Epidermal melanocyte (primary cell): ENCODE measurements at regions not wholly inside any gene's neighbourhood (a gene's known extent, or its start where the extent isn't known, plus 50 kb on each side); places are given as distances from the start of the nearest gene placed in this dataset.
A peak's percentile ranks its signal among the peaks of the same experiment; 100 is the strongest.

Experiments
- DNase-seq: peaks from one replicate; pipeline ENCODE4 v3.0.0; 2011; ENCODE audit warnings: low spot score; ENCODE audit not compliant: insufficient read length

DNA sequence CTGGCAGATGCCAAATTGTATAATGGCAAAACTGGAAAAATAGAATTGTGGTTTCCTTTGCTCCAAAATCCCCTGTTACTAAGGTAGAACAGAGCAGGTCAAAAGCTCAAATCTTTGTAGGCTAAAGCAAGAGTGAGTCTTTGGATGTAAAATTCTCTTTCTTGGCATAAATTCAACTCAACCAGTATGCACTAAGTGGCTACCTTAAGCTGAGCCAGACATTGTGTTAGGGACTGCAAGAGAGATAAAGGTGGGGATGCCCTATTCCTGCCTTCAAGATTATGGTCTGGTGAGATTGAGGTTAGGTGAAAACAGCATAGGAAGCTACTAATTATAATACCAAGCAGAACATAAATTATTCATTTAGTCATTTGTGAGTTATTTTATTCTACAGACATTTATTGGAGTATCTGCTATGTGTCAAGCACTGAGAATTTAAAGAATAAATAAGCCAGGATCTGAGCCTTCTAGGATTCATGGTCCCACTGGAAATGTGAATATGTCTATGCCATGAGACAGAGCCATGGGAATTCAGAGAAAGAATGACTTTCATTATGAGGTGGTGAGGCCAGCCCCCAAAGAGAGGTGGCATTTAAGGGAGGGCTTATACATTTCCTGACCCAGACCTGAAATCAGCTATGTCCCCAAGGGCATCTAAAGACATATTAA is 198.0 kb upstream of the NCKAP5 start:
- DNase-seq: no peak

DNA sequence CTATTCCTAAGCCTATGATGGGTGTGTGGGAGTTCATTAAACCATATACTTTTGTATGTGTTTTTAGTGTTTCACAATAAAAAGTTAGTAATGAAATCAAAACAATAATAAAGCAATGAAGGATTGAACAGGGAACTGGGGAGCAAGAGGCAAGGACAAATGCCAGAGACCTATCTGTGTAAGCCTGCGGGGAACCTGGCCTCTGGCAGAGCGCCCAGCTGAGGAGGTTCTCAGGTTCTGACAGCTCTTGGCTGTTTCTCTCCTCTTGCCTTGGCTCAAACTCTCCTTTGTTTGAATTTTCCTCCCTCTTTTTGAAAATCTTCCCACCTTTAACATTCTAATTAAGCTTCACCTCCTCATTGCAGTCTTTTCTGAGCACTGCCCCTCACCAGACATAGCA is 200.0 kb upstream of the NCKAP5 start:
- no peak for DNase-seq

- DNase-seq: no peak
Observed at GRCh38 chr2:133768658-133769435, 200.6 kb upstream of the NCKAP5 start.

- no peak for DNase-seq
Observed at GRCh38 chr2:133773854-133774653, 205.8 kb upstream of the NCKAP5 start.

- no peak for DNase-seq
Observed at GRCh38 chr2:133774654-133775015, 206.4 kb upstream of the NCKAP5 start.

GRCh38 chr2:133776936-133777573 is 208.8 kb upstream of the NCKAP5 start:
- no peak for DNase-seq

GRCh38 chr2:133777574-133777960 is 209.3 kb upstream of the NCKAP5 start:
- DNase-seq: no peak

DNA sequence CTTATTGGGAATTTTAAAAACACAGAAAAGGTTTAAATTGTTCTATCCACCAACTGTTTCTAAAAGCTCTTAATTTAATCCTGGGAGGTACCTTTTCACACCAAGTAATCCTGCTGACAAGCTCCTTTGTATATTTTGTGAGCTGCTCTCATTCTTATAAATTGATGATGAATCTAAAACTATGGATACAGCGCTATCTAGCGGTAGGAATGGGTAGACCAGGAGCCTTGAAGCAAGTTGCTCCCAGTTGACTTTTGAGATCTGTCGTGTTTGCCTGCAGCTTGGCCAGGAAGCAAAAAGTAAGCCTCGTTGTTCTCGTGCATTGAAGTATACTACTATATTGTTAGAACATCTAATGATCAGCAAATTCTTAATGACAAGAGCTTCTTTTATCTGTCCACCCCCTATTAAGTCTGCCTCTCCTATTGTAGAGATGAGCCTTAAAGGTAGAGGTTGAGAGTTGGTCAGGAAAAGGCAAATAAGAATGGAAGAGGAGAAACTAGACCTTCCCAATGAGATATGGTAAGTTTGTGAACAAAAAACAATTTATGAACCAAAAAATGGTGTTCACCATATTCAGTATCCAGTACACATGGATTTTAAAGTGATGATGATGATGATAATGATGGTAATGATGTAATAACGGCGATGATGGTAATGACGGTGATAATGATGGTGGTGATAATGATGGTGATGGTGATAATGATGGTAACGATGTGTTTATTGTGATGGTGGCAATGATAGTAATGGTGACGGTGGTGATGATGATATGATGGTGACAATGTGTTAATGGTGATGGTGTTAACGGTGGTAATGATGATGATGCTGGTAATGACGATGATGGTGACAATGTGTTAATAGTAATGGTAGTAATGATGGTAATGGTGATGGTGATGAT is 212.1 kb upstream of the NCKAP5 start:
- peak; percentile 38 for DNase-seq

- no peak for DNase-seq
Observed at GRCh38 chr2:133780997-133781513, 212.8 kb upstream of the NCKAP5 start.

DNA sequence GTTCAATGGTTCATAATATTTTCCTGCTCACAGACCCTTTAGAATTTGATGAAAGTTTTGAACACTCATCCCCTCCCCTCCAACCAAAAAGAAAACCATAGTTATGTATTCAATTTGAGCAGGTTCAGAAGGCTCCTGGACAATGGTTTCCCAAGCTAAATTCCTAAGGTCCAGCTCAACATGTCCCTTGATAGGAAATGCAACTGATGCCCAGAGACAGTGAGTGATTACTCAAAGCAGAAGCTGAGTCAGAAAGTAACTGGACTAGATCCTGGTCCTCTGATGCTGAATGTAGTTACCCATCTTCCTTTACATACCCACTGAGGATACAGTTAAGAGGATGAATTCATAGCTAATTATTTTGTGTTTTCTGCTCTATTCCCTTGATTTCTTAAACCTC is 218.9 kb upstream of the NCKAP5 start:
- DNase-seq: no peak

GRCh38 chr2:133787651-133788050 is 219.4 kb upstream of the NCKAP5 start:
- no peak for DNase-seq

DNA sequence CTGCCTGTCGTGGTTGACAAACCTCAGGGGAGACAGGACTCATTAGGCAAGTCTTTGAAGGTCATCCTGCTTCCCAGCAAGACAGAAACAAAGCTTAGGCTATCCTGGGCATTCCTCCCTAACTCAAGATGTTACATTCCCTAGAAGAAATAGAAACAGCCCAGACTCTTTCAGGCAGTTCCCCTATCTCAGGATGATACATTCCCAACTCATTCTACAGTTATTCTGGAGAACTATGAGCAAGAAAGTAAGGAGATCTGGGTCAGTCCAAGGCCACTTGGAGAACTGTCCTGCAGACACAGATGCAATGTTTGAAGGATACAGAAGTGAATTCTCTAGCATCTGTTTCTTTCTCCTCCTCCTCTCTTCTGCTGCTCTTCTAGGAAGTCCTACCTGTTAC is 220.1 kb upstream of the NCKAP5 start:
- DNase-seq: no peak

- DNase-seq: no peak
Observed at GRCh38 chr2:133789743-133790142, 221.5 kb upstream of the NCKAP5 start.

DNA sequence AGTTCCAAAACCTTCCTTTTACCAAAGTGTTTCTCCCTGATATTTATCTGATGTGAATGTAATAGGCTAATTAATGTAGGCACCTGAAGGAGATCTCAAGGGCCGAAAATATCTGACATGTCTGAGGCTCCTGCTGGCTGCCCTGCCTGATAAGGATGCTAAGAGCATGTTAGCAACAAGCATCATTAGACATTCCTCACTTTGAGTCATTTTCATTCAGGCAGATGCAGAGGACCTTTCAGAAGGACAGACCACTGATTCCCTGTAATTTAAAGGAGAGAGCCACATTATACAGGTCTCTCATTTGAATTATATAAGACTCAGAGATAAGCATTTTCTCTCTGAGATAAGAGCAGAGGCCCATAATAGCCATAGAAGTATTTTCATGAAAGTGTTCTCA is 222.4 kb upstream of the NCKAP5 start:
- DNase-seq: no peak

GRCh38 chr2:133791191-133791590 is 222.9 kb upstream of the NCKAP5 start:
- DNase-seq: no peak

DNA sequence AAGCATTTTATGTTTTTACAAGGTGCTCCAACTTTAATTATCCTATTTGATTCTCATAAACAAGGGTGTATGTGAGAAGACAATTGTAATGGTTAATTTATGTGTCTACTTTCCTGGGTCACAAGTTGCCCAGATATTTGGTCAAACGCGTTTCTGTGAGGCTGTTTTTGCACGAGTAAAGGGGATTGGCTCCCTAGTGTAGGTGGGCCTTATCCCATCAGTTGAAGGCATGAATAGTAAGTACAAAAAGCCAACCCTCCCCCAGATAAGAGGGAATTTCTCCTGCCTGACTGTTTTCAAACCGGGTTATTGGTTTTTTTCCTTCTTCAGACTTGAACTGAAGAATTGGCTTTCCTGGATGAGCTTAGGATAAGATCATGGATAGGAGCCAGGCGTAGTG is 224.0 kb upstream of the NCKAP5 start:
- no peak for DNase-seq

GRCh38 chr2:133794114-133794513 is 225.9 kb upstream of the NCKAP5 start:
- DNase-seq: no peak

DNA sequence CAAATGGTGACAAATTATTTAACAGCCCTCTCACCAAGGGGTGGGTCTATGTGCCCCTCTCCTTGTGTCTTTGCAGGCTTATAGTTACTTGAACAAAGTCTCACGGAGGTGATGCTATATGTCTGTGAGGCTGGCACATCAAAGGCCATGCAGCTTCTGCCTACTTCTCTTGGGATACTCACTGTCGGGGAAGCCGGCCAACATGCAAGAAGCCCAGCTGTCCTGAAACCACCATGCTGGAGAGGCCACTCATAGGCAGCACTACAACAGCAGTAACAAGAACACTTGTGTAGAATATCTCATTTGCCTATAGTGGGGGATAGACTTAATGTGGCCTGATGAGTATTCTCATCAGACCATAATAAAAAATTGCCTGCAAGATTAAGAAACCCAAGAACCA is 233.7 kb upstream of the NCKAP5 start:
- DNase-seq: no peak

GRCh38 chr2:133802409-133803039 is 234.3 kb upstream of the NCKAP5 start:
- DNase-seq: no peak

DNA sequence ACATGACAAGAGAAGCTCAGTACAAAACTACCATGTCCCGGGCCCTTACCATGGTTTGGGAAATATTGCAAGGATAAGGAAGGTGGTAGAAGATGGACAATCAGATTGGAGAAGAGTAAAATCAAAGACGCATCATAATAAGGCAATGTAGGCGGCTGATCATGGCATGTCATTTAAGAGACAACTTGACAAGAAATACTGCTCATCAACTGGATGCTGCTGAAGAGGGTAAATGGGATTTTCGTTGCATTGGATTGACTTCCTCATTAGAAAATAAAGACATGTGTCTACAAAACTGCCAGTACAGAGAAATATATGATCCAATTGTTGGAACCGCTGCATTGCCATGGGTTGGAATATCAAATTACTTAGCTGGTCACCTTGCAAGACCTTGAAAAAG is 238.3 kb upstream of the NCKAP5 start:
- no peak for DNase-seq
